H1 (cell line): ENCODE measurements at regions not wholly inside any gene's neighbourhood (a gene's known extent, or its start where the extent isn't known, plus 50 kb on each side); places are given as distances from the start of the nearest gene placed in this dataset.

Experiments
- ASH2L ChIP-seq: fragments of 200-600, 300-600 bp; sonication (generic); IDR thresholded peaks from one replicate; pipeline ENCODE4 v1.7.1; 2017; ENCODE audit warnings: low read length
- CTBP2 ChIP-seq: IDR thresholded peaks from 2 replicates; pipeline ENCODE4 v1.7.0; 2011; ENCODE audit warnings: borderline replicate concordance, mild to moderate bottlenecking, moderate library complexity, mixed read lengths, low read length; ENCODE audit not compliant: insufficient read depth, insufficient read length
- GABPA ChIP-seq: IDR thresholded peaks from 2 replicates; pipeline ENCODE4 v1.6.1; 2011; ENCODE audit warnings: mild to moderate bottlenecking, low read length, moderate library complexity, borderline replicate concordance; ENCODE audit not compliant: insufficient read depth
- KDM4A ChIP-seq: IDR thresholded peaks from one replicate; pipeline ENCODE4 v1.7.1; 2012; ENCODE audit warnings: low read depth, mild to moderate bottlenecking, moderate library complexity, low read length, inconsistent platforms; ENCODE audit not compliant: severe bottlenecking
- POLR2A ChIP-seq, 2 experiments: IDR thresholded peaks; 1 replicate in 1 of 2; 2 replicates in 1 of 2; pipeline ENCODE4 v1.6.1; 2011; ENCODE audit warnings: low read depth in 2 of 2, low read length in 2 of 2, mild to moderate bottlenecking in 2 of 2; ENCODE audit errors: control extremely low read depth in 1 of 2
- SIX5 ChIP-seq: IDR thresholded peaks from 2 replicates; pipeline ENCODE4 v1.6.1; 2011; ENCODE audit warnings: mild to moderate bottlenecking, low read depth, low read length
- TF ChIP-seq, protein P1 (sequence below): IDR thresholded peaks from 2 replicates; pipeline ENCODE4 v1.6.1; 2011; ENCODE audit warnings: low read depth, mild to moderate bottlenecking, low read length; ENCODE audit not compliant: insufficient read depth

- TF ChIP-seq, protein P1, sequence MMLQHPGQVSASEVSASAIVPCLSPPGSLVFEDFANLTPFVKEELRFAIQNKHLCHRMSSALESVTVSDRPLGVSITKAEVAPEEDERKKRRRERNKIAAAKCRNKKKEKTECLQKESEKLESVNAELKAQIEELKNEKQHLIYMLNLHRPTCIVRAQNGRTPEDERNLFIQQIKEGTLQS: no peak
- TF ChIP-seq ASH2L (no peak), SIX5 (no peak), POLR2A (IDR thresholded peaks at IDR 0.05; ENCODE audit: control extremely low read depth in 1 of 2, low read depth in 2 of 2, low read length in 2 of 2) (no peak), CTBP2 (no peak), GABPA (no peak), KDM4A (no peak)
Observed at GRCh38 chr7:21354284-21354683, 73.6 kb upstream of the SP4 start (continued).
